ENCODE measurements at regions not wholly inside any gene's neighbourhood (a gene's known extent, or its start where the extent isn't known, plus 50 kb on each side); places are given as distances from the start of the nearest gene placed in this dataset.

DNA sequence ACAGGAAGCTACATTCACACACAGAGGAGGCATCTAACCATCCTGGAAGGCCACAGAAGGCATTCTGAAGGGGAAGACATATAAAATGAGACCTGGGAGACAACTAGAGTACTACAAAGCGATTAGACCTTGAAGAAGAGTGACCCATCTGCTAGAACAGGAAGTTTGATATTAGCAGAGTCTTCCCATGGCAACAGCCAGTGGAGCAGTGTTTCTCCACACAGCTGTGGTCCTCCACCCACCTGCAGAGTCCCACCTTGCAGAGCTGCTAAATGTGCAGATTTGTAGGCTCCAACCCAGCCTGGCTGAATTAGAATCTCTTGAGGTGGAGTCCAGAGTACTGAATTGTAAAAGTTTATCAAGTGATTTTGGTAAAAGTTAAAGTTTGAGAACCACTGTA lies 267.0 kb downstream of the CETN3 start:
- H3K4me3 ChIP-seq (ENCODE audit: low read depth, low read length) = no peak overlapping the region
- DNase-seq (ENCODE audit: low read depth) = peak; percentile 20
- TF ChIP-seq, protein P1, sequence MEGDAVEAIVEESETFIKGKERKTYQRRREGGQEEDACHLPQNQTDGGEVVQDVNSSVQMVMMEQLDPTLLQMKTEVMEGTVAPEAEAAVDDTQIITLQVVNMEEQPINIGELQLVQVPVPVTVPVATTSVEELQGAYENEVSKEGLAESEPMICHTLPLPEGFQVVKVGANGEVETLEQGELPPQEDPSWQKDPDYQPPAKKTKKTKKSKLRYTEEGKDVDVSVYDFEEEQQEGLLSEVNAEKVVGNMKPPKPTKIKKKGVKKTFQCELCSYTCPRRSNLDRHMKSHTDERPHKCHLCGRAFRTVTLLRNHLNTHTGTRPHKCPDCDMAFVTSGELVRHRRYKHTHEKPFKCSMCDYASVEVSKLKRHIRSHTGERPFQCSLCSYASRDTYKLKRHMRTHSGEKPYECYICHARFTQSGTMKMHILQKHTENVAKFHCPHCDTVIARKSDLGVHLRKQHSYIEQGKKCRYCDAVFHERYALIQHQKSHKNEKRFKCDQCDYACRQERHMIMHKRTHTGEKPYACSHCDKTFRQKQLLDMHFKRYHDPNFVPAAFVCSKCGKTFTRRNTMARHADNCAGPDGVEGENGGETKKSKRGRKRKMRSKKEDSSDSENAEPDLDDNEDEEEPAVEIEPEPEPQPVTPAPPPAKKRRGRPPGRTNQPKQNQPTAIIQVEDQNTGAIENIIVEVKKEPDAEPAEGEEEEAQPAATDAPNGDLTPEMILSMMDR (IDR thresholded peaks at IDR 0.05; ENCODE audit: insufficient read depth, low read depth, low read length, missing control alignments) = no peak

DNA sequence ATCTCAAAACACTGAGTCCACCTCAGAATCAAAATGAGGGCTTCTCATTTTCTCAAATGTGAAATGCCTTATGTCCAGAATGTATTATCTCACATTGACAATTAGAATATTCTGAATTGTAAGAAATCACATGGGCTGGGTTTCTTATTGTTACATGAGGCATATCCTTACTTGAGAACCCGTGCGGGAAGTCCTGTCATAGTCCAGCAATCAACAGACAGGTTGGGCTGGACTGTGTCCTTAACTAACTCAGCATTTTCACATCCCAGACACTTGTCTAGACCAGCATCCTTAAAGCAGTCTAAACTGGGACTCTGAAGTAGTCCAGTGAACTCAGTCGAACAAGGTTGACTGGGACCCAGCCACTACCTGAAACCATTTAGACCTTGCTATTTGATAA lies 267.6 kb downstream of the CETN3 start:
- no peak for DNase-seq (ENCODE audit: low read depth)
- no peak overlapping the region for H3K4me3 ChIP-seq (ENCODE audit: low read depth, low read length)
- TF ChIP-seq, protein P1 (IDR thresholded peaks at IDR 0.05; ENCODE audit: insufficient read depth, low read depth, low read length, missing control alignments) = no peak

DNA sequence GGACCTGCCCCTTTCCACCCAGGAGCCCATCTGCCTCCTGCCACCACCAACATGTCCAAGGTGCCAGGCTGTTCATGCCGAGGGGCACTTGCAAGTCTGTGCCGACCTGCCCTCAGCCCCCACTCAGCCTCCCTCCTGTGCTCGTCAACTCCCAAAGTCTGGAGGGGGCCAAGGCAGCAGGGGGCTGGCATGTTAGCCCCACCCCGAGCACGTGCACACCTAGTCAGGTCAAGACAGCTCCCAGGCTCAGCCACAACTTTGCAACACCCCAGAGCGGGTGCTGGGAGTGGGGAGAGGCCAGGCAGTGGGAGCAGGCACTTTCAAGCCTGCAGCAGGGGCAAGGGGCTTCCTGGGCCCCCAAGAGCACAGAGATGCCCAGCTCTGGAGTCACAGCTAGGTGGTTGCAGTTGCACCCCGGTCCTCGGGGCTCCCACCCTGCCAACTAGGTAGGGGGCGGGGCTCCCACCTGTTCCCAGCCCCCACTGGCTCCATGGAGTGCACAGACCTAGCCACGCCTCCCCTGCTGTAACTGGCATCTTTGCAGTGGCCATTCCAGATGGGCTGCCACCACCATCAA lies 272.5 kb downstream of the CETN3 start:
- TF ChIP-seq, protein P1 (IDR thresholded peaks at IDR 0.05; ENCODE audit: insufficient read depth, low read depth, low read length, missing control alignments) = no peak
- H3K4me3 ChIP-seq (ENCODE audit: low read depth, low read length) = no peak overlapping the region
- DNase-seq (ENCODE audit: low read depth) = no peak

DNA sequence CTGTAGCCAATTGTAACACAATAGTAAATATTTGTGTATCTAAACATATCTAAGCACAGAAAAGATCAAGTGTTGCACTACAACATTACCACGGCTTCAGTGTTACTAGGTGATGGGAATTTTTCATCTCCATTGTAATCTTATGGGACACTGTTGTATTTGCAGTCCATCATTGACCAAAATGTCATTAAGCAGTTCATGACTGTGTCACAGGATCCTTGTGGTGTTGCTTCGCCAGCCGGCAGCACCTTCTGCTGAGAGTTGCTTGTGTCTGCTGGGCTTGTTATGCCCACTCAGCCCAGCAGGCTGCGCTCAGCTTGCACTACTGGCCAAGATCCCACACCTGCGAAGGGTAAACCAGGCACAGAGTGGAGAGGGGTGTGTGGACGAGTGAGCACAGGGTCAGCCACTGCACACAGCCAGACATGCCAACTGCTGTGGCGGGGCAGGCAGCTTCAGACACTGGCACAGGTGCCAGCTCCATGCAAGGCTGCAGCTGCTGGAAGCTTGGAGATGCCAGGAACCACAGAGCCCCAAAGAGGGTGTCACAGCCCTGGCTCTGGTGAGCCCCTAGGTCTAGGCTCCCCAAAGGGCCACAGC lies 273.7 kb downstream of the CETN3 start:
- peak; percentile 52 for DNase-seq (ENCODE audit: low read depth)
- TF ChIP-seq, protein P1 (IDR thresholded peaks at IDR 0.05; ENCODE audit: insufficient read depth, low read depth, low read length, missing control alignments) = peak; percentile 54
- no peak overlapping the region for H3K4me3 ChIP-seq (ENCODE audit: low read depth, low read length)

DNA sequence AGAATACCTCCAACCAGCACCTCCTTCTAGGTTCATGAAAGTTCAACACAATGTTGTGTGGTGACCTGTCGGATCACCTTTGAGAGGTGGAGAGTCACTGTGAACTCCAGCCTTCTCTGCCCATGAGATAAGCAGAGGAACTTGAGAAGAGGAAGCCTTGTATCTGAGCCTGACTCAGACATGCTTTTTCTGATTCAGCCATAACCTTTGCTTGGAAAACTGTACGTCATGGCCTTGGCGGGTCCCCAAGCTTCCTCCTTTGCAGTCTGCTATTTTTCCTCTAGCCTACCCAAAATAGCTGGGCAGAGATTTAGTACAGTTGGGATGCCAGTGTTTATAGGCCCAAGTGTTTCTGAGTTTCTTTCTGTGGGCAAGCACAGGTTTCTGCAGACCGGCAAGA lies 274.7 kb downstream of the CETN3 start:
- H3K4me3 ChIP-seq (ENCODE audit: low read depth, low read length) = no peak overlapping the region
- no peak for DNase-seq (ENCODE audit: low read depth)
- TF ChIP-seq, protein P1 (IDR thresholded peaks at IDR 0.05; ENCODE audit: insufficient read depth, low read depth, low read length, missing control alignments) = no peak

DNA sequence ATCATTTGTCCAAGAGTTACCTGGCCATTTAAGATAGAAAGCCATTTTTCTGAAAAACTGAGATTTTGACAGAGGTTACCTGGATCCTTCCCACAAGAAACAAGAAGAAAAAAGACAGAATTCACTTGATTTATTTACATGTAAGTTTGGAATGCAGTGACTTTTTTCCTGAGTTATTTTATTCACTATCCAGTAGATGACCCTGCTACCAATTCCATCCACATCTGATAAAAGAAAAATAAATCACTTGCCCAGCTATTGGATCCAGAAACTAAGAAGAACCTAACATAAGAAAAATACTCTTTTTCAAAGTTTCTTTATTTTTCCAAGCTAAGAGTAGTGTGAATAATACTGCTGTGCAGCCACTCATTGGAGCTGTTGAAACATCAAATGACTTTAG lies 275.2 kb downstream of the CETN3 start:
- H3K4me3 ChIP-seq (ENCODE audit: low read depth, low read length) = no peak overlapping the region
- TF ChIP-seq, protein P1 (IDR thresholded peaks at IDR 0.05; ENCODE audit: insufficient read depth, low read depth, low read length, missing control alignments) = no peak
- DNase-seq (ENCODE audit: low read depth) = no peak

DNA sequence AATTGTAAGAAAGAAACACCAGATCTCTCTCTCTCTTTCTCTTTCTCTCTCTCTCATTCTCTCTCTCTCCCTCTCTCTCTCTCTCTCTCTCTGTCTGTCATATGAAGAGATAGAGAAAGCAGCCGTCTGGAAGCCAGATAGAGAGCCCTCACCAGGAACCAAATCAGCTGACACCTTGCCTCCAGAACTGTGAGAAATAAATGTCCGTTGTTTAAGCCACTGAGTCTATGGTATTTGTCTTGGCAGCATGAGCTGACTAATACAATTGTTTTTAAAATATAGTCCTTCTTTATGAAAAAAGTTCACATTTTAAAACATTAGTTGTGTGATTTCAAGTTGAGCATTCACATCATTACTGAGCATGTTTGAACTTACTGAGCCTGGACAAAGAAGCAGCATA lies 275.6 kb downstream of the CETN3 start:
- DNase-seq (ENCODE audit: low read depth) = no peak
- TF ChIP-seq, protein P1 (IDR thresholded peaks at IDR 0.05; ENCODE audit: insufficient read depth, low read depth, low read length, missing control alignments) = no peak
- H3K4me3 ChIP-seq (ENCODE audit: low read depth, low read length) = no peak overlapping the region

Data from GM12865 (cell line).